ENCODE measurements at regions not wholly inside any gene's neighbourhood (a gene's known extent, or its start where the extent isn't known, plus 50 kb on each side); places are given as distances from the start of the nearest gene placed in this dataset.

GRCh38 chr1:118257946-118258345 lies 72.9 kb upstream of the SPAG17 start:
- TF ChIP-seq POLR2A (IDR thresholded peaks at IDR 0.05) = no peak
- no peak for TF ChIP-seq CTCF (IDR thresholded peaks at IDR 0.05)

Measured in esophagus squamous epithelium (tissue), 4 donors.